ENCODE measurements at regions not wholly inside any gene's neighbourhood (a gene's known extent, or its start where the extent isn't known, plus 50 kb on each side); places are given as distances from the start of the nearest gene placed in this dataset.

GRCh38 chr12:109648521-109648920 lies 65.1 kb upstream of the FAM222A start:
- TF ChIP-seq EZH2 (IDR thresholded peaks at IDR 0.05; ENCODE audit: low read length, unreplicated experiment) (no peak), CTCF (conservative IDR thresholded peaks at IDR 0.05; ENCODE audit: low read depth, low read length) (no peak), EZH2phosphoT487 (IDR thresholded peaks at IDR 0.05; ENCODE audit: borderline replicate concordance, low read length) (no peak)

Data from PC-3 (cell line).